ENCODE measurements at regions not wholly inside any gene's neighbourhood (a gene's known extent, or its start where the extent isn't known, plus 50 kb on each side); places are given as distances from the start of the nearest gene placed in this dataset.

- no peak for ATAC-seq
- Histone ChIP-seq H3K27ac (no peak overlapping the region), H3K9me3 (no peaks in the 10 kb centered on the region), H3K4me1 (no peaks in the 10 kb centered on the region), H3K27me3 (no peaks in the 10 kb centered on the region), H3K4me3 (no peak overlapping the region), H3K36me3 (no peaks in the 10 kb centered on the region)
- no peak for DNase-seq
- TF ChIP-seq CTCF (IDR thresholded peaks at IDR 0.05): no peak
- intact Hi-C loops (cut with DNase I): no loop called here
These were observed 237.7 kb upstream of the GOLIM4 start for GRCh38 chr3:168333410-168333935.

DNA sequence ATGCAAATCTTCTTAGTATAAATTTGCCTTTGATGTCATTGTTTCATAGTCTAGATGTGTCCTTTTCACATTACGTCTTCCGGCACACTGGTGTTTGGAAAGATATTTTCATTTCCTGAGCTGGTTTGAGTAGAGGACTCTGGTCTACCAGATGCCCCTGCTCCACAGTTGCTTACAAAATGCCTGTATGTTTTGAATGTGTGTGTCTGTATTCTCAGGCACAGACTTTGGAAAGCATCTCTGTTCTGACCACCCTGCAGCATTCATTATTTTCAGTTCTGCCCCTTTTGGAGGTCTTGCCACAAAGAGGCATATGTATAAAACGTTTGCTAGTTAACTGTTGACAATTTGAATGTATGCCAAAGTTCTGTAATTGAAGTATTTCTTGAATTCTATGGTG lies 236.0 kb upstream of the GOLIM4 start:
- H3K36me3 ChIP-seq: no peaks in the 10 kb centered on the region
- H3K9me3 ChIP-seq: no peaks in the 10 kb centered on the region
- intact Hi-C loops (cut with DNase I): no loop called here
- H3K27ac ChIP-seq: no peak overlapping the region
- ATAC-seq (no peak), DNase-seq (no peak)
- no peaks in the 10 kb centered on the region for H3K4me1 ChIP-seq
- no peaks in the 10 kb centered on the region for H3K27me3 ChIP-seq
- no peak for TF ChIP-seq CTCF (IDR thresholded peaks at IDR 0.05)
- no peak overlapping the region for H3K4me3 ChIP-seq

GRCh38 chr3:168330983-168331382 lies 235.3 kb upstream of the GOLIM4 start:
- Histone ChIP-seq H3K4me1 (no peaks in the 10 kb centered on the region), H3K36me3 (no peaks in the 10 kb centered on the region), H3K27ac (no peak overlapping the region), H3K27me3 (no peaks in the 10 kb centered on the region), H3K9me3 (no peaks in the 10 kb centered on the region), H3K4me3 (no peak overlapping the region)
- no peak for DNase-seq
- no peak for ATAC-seq
- no peak for TF ChIP-seq CTCF (IDR thresholded peaks at IDR 0.05)
- intact Hi-C loops (cut with DNase I): no loop called here

GRCh38 chr3:168327856-168328255 lies 232.1 kb upstream of the GOLIM4 start:
- DNase-seq (no peak), ATAC-seq (no peak)
- H3K27me3 ChIP-seq: no peaks in the 10 kb centered on the region
- no peak overlapping the region for H3K27ac ChIP-seq
- H3K36me3 ChIP-seq: no peaks in the 10 kb centered on the region
- TF ChIP-seq CTCF (IDR thresholded peaks at IDR 0.05): no peak
- intact Hi-C loops (cut with DNase I): no loop called here
- no peaks in the 10 kb centered on the region for H3K9me3 ChIP-seq
- no peak overlapping the region for H3K4me3 ChIP-seq
- H3K4me1 ChIP-seq: no peaks in the 10 kb centered on the region

GRCh38 chr3:168325684-168326083 lies 230.0 kb upstream of the GOLIM4 start:
- intact Hi-C loops (cut with DNase I): no loop called here
- TF ChIP-seq CTCF (IDR thresholded peaks at IDR 0.05): no peak
- H3K4me1 ChIP-seq: no peaks in the 10 kb centered on the region
- H3K9me3 ChIP-seq: no peaks in the 10 kb centered on the region
- DNase-seq: no peak
- no peaks in the 10 kb centered on the region for H3K27me3 ChIP-seq
- H3K27ac ChIP-seq: no peak overlapping the region
- no peak for ATAC-seq
- H3K4me3 ChIP-seq: no peak overlapping the region
- no peaks in the 10 kb centered on the region for H3K36me3 ChIP-seq

GRCh38 chr3:168322941-168323340 lies 227.2 kb upstream of the GOLIM4 start:
- Histone ChIP-seq H3K4me1 (no peaks in the 10 kb centered on the region), H3K9me3 (no peaks in the 10 kb centered on the region), H3K27me3 (no peaks in the 10 kb centered on the region), H3K36me3 (no peaks in the 10 kb centered on the region), H3K4me3 (no peak overlapping the region), H3K27ac (no peak overlapping the region)
- intact Hi-C loops (cut with DNase I): no loop called here
- ATAC-seq (no peak), DNase-seq (no peak)
- no peak for TF ChIP-seq CTCF (IDR thresholded peaks at IDR 0.05)
